ENCODE measurements at regions not wholly inside any gene's neighbourhood (a gene's known extent, or its start where the extent isn't known, plus 50 kb on each side); places are given as distances from the start of the nearest gene placed in this dataset.

GRCh38 chr19:29881386-29881785 lies 60.7 kb upstream of the URI1 start:
- Histone ChIP-seq H3K27me3 (ENCODE audit: control insufficient read depth, extremely low read depth, insufficient read depth, low read length) (no peaks in the 10 kb centered on the region), H3K79me2 (ENCODE audit: control insufficient read depth, insufficient read depth, low read length) (no peaks in the 10 kb centered on the region), H3K9ac (ENCODE audit: control insufficient read depth, extremely low read depth, insufficient read depth, low read length) (no peak overlapping the region), H3K4me1 (ENCODE audit: control insufficient read depth, extremely low read depth, insufficient read depth, low read length) (no peaks in the 10 kb centered on the region), H3K4me2 (ENCODE audit: control insufficient read depth, extremely low read depth, insufficient read depth, low read depth, low read length) (no peak overlapping the region), H3K9me1 (ENCODE audit: control insufficient read depth, extremely low read depth, insufficient read depth, low read length) (no peaks in the 10 kb centered on the region), H3K36me3 (ENCODE audit: control insufficient read depth in 2 of 2, extremely low read depth in 1 of 2, insufficient read depth in 2 of 2, low read length in 2 of 2) (no peaks in the 10 kb centered on the region), H3K9me3 (ENCODE audit: control insufficient read depth, low read depth, low read length) (no peaks in the 10 kb centered on the region), H3K27ac (ENCODE audit: control insufficient read depth, insufficient read depth, low read length) (no peak overlapping the region), H3K4me3 (ENCODE audit: control insufficient read depth in 2 of 3, extremely low read depth in 1 of 3, insufficient read depth in 2 of 3, low read depth in 1 of 3, low read length in 3 of 3) (no peak overlapping the region), H2AFZ (ENCODE audit: control insufficient read depth, low read length) (no peak overlapping the region), H4K20me1 (ENCODE audit: control insufficient read depth, extremely low read depth, insufficient read depth, low read length) (no peaks in the 10 kb centered on the region)
- FAIRE-seq, result no peak
- TF ChIP-seq EZH2 (IDR thresholded peaks at IDR 0.05; ENCODE audit: low read length), result no peak
- no peak for TF ChIP-seq CTCF (optimal IDR thresholded peaks at IDR 0.05 in 1 of 3, IDR thresholded peaks at IDR 0.05 in 1 of 3, conservative IDR thresholded peaks at IDR 0.05 in 1 of 3; ENCODE audit: extremely low read depth in 1 of 3, insufficient read depth in 2 of 3, low read length in 3 of 3)
- dilution Hi-C loops (cut with MboI; ENCODE audit: extremely low pct_ligation_motif_present, low sequenced_read_pairs), result no loop called here
- no peak for DNase-seq (ENCODE audit: low read depth, low spot score)

- TF ChIP-seq EZH2 (IDR thresholded peaks at IDR 0.05; ENCODE audit: low read length), result no peak
- no peak for TF ChIP-seq CTCF (optimal IDR thresholded peaks at IDR 0.05 in 1 of 3, IDR thresholded peaks at IDR 0.05 in 1 of 3, conservative IDR thresholded peaks at IDR 0.05 in 1 of 3; ENCODE audit: extremely low read depth in 1 of 3, insufficient read depth in 2 of 3, low read length in 3 of 3)
- no peaks in the 10 kb centered on the region for H3K36me3 ChIP-seq (ENCODE audit: control insufficient read depth in 2 of 2, extremely low read depth in 1 of 2, insufficient read depth in 2 of 2, low read length in 2 of 2)
- no peaks in the 10 kb centered on the region for H3K9me1 ChIP-seq (ENCODE audit: control insufficient read depth, extremely low read depth, insufficient read depth, low read length)
- H3K4me3 ChIP-seq (ENCODE audit: control insufficient read depth in 2 of 3, extremely low read depth in 1 of 3, insufficient read depth in 2 of 3, low read depth in 1 of 3, low read length in 3 of 3), result no peak overlapping the region
- no peak overlapping the region for H3K27ac ChIP-seq (ENCODE audit: control insufficient read depth, insufficient read depth, low read length)
- H3K9ac ChIP-seq (ENCODE audit: control insufficient read depth, extremely low read depth, insufficient read depth, low read length), result no peak overlapping the region
- H2AFZ ChIP-seq (ENCODE audit: control insufficient read depth, low read length), result no peak overlapping the region
- FAIRE-seq, result no peak
- no peaks in the 10 kb centered on the region for H3K9me3 ChIP-seq (ENCODE audit: control insufficient read depth, low read depth, low read length)
- H3K79me2 ChIP-seq (ENCODE audit: control insufficient read depth, insufficient read depth, low read length), result no peaks in the 10 kb centered on the region
- H3K4me1 ChIP-seq (ENCODE audit: control insufficient read depth, extremely low read depth, insufficient read depth, low read length), result no peaks in the 10 kb centered on the region
- no peak for DNase-seq (ENCODE audit: low read depth, low spot score)
- H4K20me1 ChIP-seq (ENCODE audit: control insufficient read depth, extremely low read depth, insufficient read depth, low read length), result no peaks in the 10 kb centered on the region
- no peak overlapping the region for H3K4me2 ChIP-seq (ENCODE audit: control insufficient read depth, extremely low read depth, insufficient read depth, low read depth, low read length)
- dilution Hi-C loops (cut with MboI; ENCODE audit: extremely low pct_ligation_motif_present, low sequenced_read_pairs), result no loop called here
- no peaks in the 10 kb centered on the region for H3K27me3 ChIP-seq (ENCODE audit: control insufficient read depth, extremely low read depth, insufficient read depth, low read length)
Measured at GRCh38 chr19:29882719-29883105, 59.3 kb upstream of the URI1 start.

All from keratinocyte (primary cell).